DOHH2 (cell line): ENCODE measurements at regions not wholly inside any gene's neighbourhood (a gene's known extent, or its start where the extent isn't known, plus 50 kb on each side); places are given as distances from the start of the nearest gene placed in this dataset.

Experiments
- CTCF ChIP-seq: fragments of 200-600 bp; sonication (generic); IDR thresholded peaks from one replicate; pipeline ENCODE4 v1.5.1; 2014; ENCODE audit warnings: antibody characterized with exemption, mild to moderate bottlenecking, low read depth, low read length; ENCODE audit not compliant: poor library complexity, severe bottlenecking
- EZH2phosphoT487 ChIP-seq: fragments of 200-600 bp; sonication (generic); IDR thresholded peaks from 2 replicates; pipeline ENCODE4 v1.6.1; 2017; ENCODE audit warnings: borderline replicate concordance, mild to moderate bottlenecking, antibody characterized with exemption, low read length, moderate library complexity, mixed read lengths

- TF ChIP-seq CTCF (no peak), EZH2phosphoT487 (no peak)
Measured at GRCh38 chr5:104186100-104186499, 623.5 kb upstream of the NUDT12 start.
